Panc1 (cell line): ENCODE measurements at regions not wholly inside any gene's neighbourhood (a gene's known extent, or its start where the extent isn't known, plus 50 kb on each side); places are given as distances from the start of the nearest gene placed in this dataset.

Experiments
- ATAC-seq: fragments of 200-7000 bp; cut with Tn5 transposase; 2 replicates; pipeline ENCODE4 v1.9.1; 2020; ENCODE audit warnings: mild to moderate bottlenecking, moderate library complexity
- BruUV-seq: library from RNA; stranded (reverse); fragments of 400-500 nt; replicated peaks from 2 replicates; lab custom pipeline; 2021; lab: Mats Ljungman, UMichigan
- CTCF ChIA-PET: fragments of 300-600 bp; sonication (Branson Sonifier 250); formaldehyde crosslinking; loops from one replicate; lab custom pipeline; 2022; ENCODE audit warnings: antibody characterized with exemption; lab: Charles Lee
- POLR2A ChIA-PET: fragments of 300-600 bp; sonication (Branson Sonifier 250); formaldehyde crosslinking; loops from one replicate; lab custom pipeline; 2022; ENCODE audit warnings: antibody characterized with exemption; lab: Charles Lee
- DNase-seq: peaks from one replicate; pipeline ENCODE4 v3.0.0-alpha.2; 2010; ENCODE audit warnings: low read depth, low spot score
- H3K27ac ChIP-seq: 2 replicates; pipeline ENCODE4 v1.5.1; 2011; ENCODE audit warnings: mild to moderate bottlenecking, low read length, inconsistent platforms
- H3K27me3 ChIP-seq: fragments of 200-500 bp; sonication (Bioruptor generic); 2 replicates; pipeline ENCODE4 v1.6.0; 2014; ENCODE audit warnings: low read length, inconsistent platforms; ENCODE audit not compliant: control insufficient read depth, insufficient read depth
- H3K36me3 ChIP-seq: fragments of 200-500 bp; sonication (Bioruptor generic); 2 replicates; pipeline ENCODE4 v1.5.1; 2014; ENCODE audit warnings: inconsistent platforms, mild to moderate bottlenecking, low read length, moderate library complexity; ENCODE audit not compliant: control insufficient read depth, insufficient read depth
- H3K4me1 ChIP-seq: 2 replicates; pipeline ENCODE4 v1.5.1; 2011; ENCODE audit warnings: inconsistent platforms, mild to moderate bottlenecking, low read length, moderate library complexity; ENCODE audit not compliant: control insufficient read depth, insufficient read depth
- H3K4me3 ChIP-seq, 2 experiments: 2 replicates each; pipeline ENCODE4 v1.5.1; 2011 to 2012; ENCODE audit warnings: low read depth in 2 of 2, low read length in 2 of 2, mild to moderate bottlenecking in 2 of 2, inconsistent platforms in 1 of 2, moderate library complexity in 1 of 2
- H3K9me3 ChIP-seq: fragments of 200-500 bp; sonication (Bioruptor generic); 2 replicates; pipeline ENCODE4 v1.5.1; 2014; ENCODE audit warnings: low read depth, mild to moderate bottlenecking, inconsistent platforms, low read length, moderate library complexity; ENCODE audit not compliant: control insufficient read depth, insufficient read depth
- CTCF ChIP-seq: fragments of 450-650 bp; IDR thresholded peaks from 2 replicates; pipeline ENCODE4 v1.5.1; 2017; ENCODE audit warnings: mild to moderate bottlenecking
- POLR2AphosphoS5 ChIP-seq: IDR thresholded peaks from 2 replicates; pipeline ENCODE4 v1.6.1; 2012; ENCODE audit warnings: mild to moderate bottlenecking, low read depth, low read length, moderate library complexity
- SIN3A ChIP-seq: IDR thresholded peaks from 2 replicates; pipeline ENCODE4 v1.6.1; 2012; ENCODE audit warnings: low read depth, mild to moderate bottlenecking, low read length, moderate library complexity, borderline replicate concordance; ENCODE audit not compliant: insufficient read depth
- TCF7L2 ChIP-seq: IDR thresholded peaks from 2 replicates; pipeline ENCODE4 v1.6.1; 2011; ENCODE audit warnings: mild to moderate bottlenecking, low read depth, low read length, inconsistent platforms
- in situ Hi-C: cut with HindIII; loops from 2 replicates; pipeline ENCODE4 v1.10.0; 2016; ENCODE audit warnings: low sequenced_read_pairs, low pct_unique_long_range_greater_than_20kb
- intact Hi-C: fragments of 100-400 bp; cut with micrococcal nuclease; formaldehyde crosslinking; loops from one replicate; pipeline ENCODE4 v1.10.0; 2022; ENCODE audit not compliant: unreplicated experiment
- TF ChIP-seq, protein P1 (sequence below), 2 experiments: IDR thresholded peaks; 2 replicates each; pipeline ENCODE4 v1.6.1; 2011 to 2012; ENCODE audit warnings: low read depth in 2 of 2, control low read depth in 1 of 2, low read length in 1 of 2, mild to moderate bottlenecking in 1 of 2, moderate library complexity in 1 of 2; ENCODE audit not compliant: insufficient read depth in 1 of 2

- Histone ChIP-seq H3K4me1 (no peaks in the 10 kb centered on the region), H3K9me3 (peaks cover 26% of the 10 kb centered on the region; the same call in 1 of the 2 replicates), H3K4me3 (no peak overlapping the region), H3K27me3 (no peaks in the 10 kb centered on the region), H3K27ac (no peak overlapping the region), H3K36me3 (no peaks in the 10 kb centered on the region)
- CTCF ChIA-PET: no interaction called here
- POLR2A ChIA-PET: no interaction called here
- intact Hi-C loops (no loop called here), in situ Hi-C loops (no loop called here)
- DNase-seq (no peak), ATAC-seq (no peak)
- TF ChIP-seq CTCF (no peak), SIN3A (no peak), POLR2AphosphoS5 (no peak), TCF7L2 (no peak)
- TF ChIP-seq, protein P1, sequence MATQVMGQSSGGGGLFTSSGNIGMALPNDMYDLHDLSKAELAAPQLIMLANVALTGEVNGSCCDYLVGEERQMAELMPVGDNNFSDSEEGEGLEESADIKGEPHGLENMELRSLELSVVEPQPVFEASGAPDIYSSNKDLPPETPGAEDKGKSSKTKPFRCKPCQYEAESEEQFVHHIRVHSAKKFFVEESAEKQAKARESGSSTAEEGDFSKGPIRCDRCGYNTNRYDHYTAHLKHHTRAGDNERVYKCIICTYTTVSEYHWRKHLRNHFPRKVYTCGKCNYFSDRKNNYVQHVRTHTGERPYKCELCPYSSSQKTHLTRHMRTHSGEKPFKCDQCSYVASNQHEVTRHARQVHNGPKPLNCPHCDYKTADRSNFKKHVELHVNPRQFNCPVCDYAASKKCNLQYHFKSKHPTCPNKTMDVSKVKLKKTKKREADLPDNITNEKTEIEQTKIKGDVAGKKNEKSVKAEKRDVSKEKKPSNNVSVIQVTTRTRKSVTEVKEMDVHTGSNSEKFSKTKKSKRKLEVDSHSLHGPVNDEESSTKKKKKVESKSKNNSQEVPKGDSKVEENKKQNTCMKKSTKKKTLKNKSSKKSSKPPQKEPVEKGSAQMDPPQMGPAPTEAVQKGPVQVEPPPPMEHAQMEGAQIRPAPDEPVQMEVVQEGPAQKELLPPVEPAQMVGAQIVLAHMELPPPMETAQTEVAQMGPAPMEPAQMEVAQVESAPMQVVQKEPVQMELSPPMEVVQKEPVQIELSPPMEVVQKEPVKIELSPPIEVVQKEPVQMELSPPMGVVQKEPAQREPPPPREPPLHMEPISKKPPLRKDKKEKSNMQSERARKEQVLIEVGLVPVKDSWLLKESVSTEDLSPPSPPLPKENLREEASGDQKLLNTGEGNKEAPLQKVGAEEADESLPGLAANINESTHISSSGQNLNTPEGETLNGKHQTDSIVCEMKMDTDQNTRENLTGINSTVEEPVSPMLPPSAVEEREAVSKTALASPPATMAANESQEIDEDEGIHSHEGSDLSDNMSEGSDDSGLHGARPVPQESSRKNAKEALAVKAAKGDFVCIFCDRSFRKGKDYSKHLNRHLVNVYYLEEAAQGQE (IDR thresholded peaks at IDR 0.05; ENCODE audit: insufficient read depth in 1 of 2, low read depth in 2 of 2, low read length in 1 of 2): no peak
- BruUV-seq: no TSS peak
These were observed 61.4 kb upstream of the MOCS1 start for GRCh38 chr6:39995633-39996032.

DNA sequence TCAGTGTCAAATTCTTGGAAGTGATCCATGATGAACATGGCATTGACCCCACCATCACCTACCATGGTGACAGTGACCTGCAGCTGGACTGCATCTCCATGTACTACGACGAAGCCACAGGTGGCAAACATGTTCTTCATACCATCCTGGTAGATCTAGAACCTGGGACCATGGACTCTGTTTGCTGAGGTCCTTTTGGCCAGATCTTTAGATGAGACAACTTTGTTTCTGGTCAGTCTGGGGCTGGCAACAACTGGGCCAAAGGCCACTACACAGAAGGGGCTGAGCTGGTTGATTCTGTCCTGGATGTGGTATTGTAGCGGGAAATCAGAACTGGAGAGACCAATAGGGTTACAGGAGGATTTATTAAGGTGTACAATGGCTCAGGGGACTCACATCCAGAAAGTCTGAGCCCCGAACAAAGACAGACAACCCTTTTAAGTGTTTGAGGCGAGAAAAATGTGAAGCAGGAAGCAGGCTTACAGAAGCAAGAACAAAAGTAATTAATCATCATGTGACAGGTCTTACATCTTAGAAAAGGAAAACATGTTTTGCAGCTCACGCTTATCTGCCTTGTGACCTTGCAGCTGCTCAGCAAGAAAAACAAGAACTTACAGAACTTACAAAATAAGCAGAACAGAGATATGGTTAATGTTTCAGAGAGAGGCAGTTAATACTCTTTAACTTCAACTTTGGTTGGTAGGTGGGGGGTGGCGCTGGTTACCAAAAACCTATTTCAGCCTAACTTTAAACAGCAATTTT lies 58.8 kb upstream of the MOCS1 start:
- in situ Hi-C loops (no loop called here), intact Hi-C loops (no loop called here)
- no peaks in the 10 kb centered on the region for H3K27me3 ChIP-seq
- H3K9me3 ChIP-seq: 0 out of 2 replicates have a peak, but pooled peaks cover 18% of the 10 kb centered on the region
- CTCF ChIA-PET: no interaction called here
- no peaks in the 10 kb centered on the region for H3K4me1 ChIP-seq
- H3K27ac ChIP-seq: no peak overlapping the region
- no peak overlapping the region for H3K4me3 ChIP-seq
- no peaks in the 10 kb centered on the region for H3K36me3 ChIP-seq
- BruUV-seq: no TSS peak
- ATAC-seq (no peak), DNase-seq (no peak)
- TF ChIP-seq, protein P1 (IDR thresholded peaks at IDR 0.05; ENCODE audit: insufficient read depth in 1 of 2, low read depth in 2 of 2, low read length in 1 of 2): no peak
- TF ChIP-seq POLR2AphosphoS5 (no peak), CTCF (no peak), SIN3A (no peak), TCF7L2 (no peak)
- POLR2A ChIA-PET: no interaction called here
